H1 (cell line): ENCODE measurements at regions not wholly inside any gene's neighbourhood (a gene's known extent, or its start where the extent isn't known, plus 50 kb on each side); places are given as distances from the start of the nearest gene placed in this dataset.

Experiments
- CHD1 ChIP-seq: IDR thresholded peaks from 2 replicates; pipeline ENCODE4 v1.6.1; 2012; ENCODE audit warnings: low read depth, low read length, improper control_type of control experiment
- GTF2F1 ChIP-seq: IDR thresholded peaks from 2 replicates; pipeline ENCODE4 v1.6.1; 2012; ENCODE audit warnings: low read depth, low read length, improper control_type of control experiment, borderline replicate concordance
- POLR2AphosphoS5 ChIP-seq: IDR thresholded peaks from 2 replicates; pipeline ENCODE4 v1.6.1; 2011; ENCODE audit warnings: low read depth, low read length
- SP4 ChIP-seq: IDR thresholded peaks from 2 replicates; pipeline ENCODE4 v1.6.1; 2012; ENCODE audit warnings: low read length, inconsistent platforms

DNA sequence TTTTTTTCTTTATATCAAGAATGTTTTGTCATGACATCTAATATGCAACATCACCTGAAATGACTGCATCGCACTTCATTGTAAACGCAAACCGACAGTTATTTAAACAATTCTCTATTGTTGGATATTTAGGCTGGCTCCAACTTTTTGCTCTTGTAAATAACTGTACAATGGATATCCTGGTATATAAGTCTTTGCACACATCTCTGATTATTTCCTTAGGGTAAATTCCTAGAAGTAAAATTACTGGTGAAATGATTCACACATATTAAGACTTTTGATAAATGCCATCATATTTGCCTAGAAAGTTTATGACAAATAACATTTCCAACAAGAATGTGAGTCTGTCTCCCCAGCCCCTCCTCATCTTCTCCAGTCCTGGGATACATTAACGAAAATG is 154.7 kb downstream of the TFAP2C start (continued):
- TF ChIP-seq POLR2AphosphoS5 (no peak), GTF2F1 (no peak), SP4 (no peak), CHD1 (no peak)
